K562 (cell line): ENCODE measurements at regions not wholly inside any gene's neighbourhood (a gene's known extent, or its start where the extent isn't known, plus 50 kb on each side); places are given as distances from the start of the nearest gene placed in this dataset.

Experiments used
- ASH1L ChIP-seq: fragments of 450-650 bp; IDR thresholded peaks from 2 replicates; pipeline ENCODE4 v1.6.1; 2018; ENCODE audit warnings: borderline replicate concordance, mild to moderate bottlenecking, low read depth; ENCODE audit not compliant: partially characterized antibody
- ATF7 ChIP-seq: fragments of 450-650 bp; IDR thresholded peaks from 2 replicates; pipeline ENCODE4 v1.7.1; 2014; ENCODE audit warnings: mild to moderate bottlenecking, moderate library complexity
- CC2D1A ChIP-seq: fragments of 450-650 bp; IDR thresholded peaks from 2 replicates; pipeline ENCODE4 v1.6.1; 2017; ENCODE audit warnings: mild to moderate bottlenecking
- E4F1 ChIP-seq: fragments of 250-450 bp; sonication (Bioruptor Pico); IDR thresholded peaks from 2 replicates; pipeline ENCODE4 v1.5.0; 2021; ENCODE audit warnings: mild to moderate bottlenecking, borderline replicate concordance
- ELF4 ChIP-seq: fragments of 450-650 bp; formaldehyde crosslinking; IDR thresholded peaks from 2 replicates; pipeline ENCODE4 v1.4.0; 2022; ENCODE audit warnings: missing genetic modification characterization
- ESRRA ChIP-seq: fragments of 450-650 bp; IDR thresholded peaks from 2 replicates; pipeline ENCODE4 v1.6.1; 2014; ENCODE audit warnings: low read depth, mild to moderate bottlenecking, moderate library complexity, borderline replicate concordance
- FUS ChIP-seq: fragments of 200-400 bp; formaldehyde crosslinking; optimal IDR thresholded peaks from 2 replicates; pipeline ENCODE3; 2017; ENCODE audit warnings: low read depth, low read length
- MAFK ChIP-seq: IDR thresholded peaks from 2 replicates; pipeline ENCODE4 v1.6.1; 2011; ENCODE audit warnings: low read length, improper control_type of control experiment
- MCM5 ChIP-seq: fragments of 450-650 bp; IDR thresholded peaks from 2 replicates; pipeline ENCODE4 v1.6.1; 2016; ENCODE audit warnings: low read depth
- NEUROD1 ChIP-seq: fragments of 150-350 bp; IDR thresholded peaks from 2 replicates; pipeline ENCODE4 v1.6.1; 2014; ENCODE audit warnings: borderline replicate concordance, low read length, low read depth; ENCODE audit not compliant: partially characterized antibody
- NFE2 ChIP-seq: IDR thresholded peaks from 2 replicates; pipeline ENCODE4 v1.6.1; 2014; ENCODE audit warnings: antibody characterized with exemption, low read depth
- NFXL1 ChIP-seq: fragments of 450-650 bp; formaldehyde crosslinking; IDR thresholded peaks from 2 replicates; pipeline ENCODE4 v1.4.0; 2021; ENCODE audit warnings: mild to moderate bottlenecking
- POLR2G ChIP-seq: fragments of 200-400 bp; formaldehyde crosslinking; IDR thresholded peaks from 2 replicates; pipeline ENCODE4 v1.6.1; 2017; ENCODE audit warnings: low read depth, mild to moderate bottlenecking, antibody characterized with exemption, low read length, moderate library complexity
- TAL1 ChIP-seq: fragments of 450-650 bp; IDR thresholded peaks from 2 replicates; pipeline ENCODE4 v1.6.1; 2016; ENCODE audit warnings: mild to moderate bottlenecking
- TBL1XR1 ChIP-seq, 2 experiments: IDR thresholded peaks; 2 replicates each; pipeline ENCODE4 v1.6.1; 2012; ENCODE audit warnings: improper control_type of control experiment in 2 of 2, low read length in 2 of 2, mild to moderate bottlenecking in 1 of 2
- ZBTB33 ChIP-seq: sonication (generic); formaldehyde crosslinking; IDR thresholded peaks from 2 replicates; pipeline ENCODE4 v1.8.1; 2023; ENCODE audit warnings: mild to moderate bottlenecking, missing genetic modification reagents
- ZFP36 ChIP-seq: fragments of 150-350 bp; IDR thresholded peaks from 2 replicates; pipeline ENCODE4 v1.6.1; 2018; ENCODE audit warnings: low read length, low read depth; ENCODE audit not compliant: partially characterized antibody
- ZNF140 ChIP-seq: fragments of 250-450 bp; sonication (Bioruptor Pico); IDR thresholded peaks from 2 replicates; pipeline ENCODE4 v1.8.0; 2021; ENCODE audit warnings: moderate library complexity, mild to moderate bottlenecking, inconsistent platforms
- ZNF41 ChIP-seq: fragments of 250-450 bp; sonication (Bioruptor Pico); conservative IDR thresholded peaks from 2 replicates; pipeline ENCODE4 v1.4.0; 2020; ENCODE audit warnings: mild to moderate bottlenecking
- ZNF589 ChIP-seq: fragments of 200-800 bp; sonication (Bioruptor generic); IDR thresholded peaks from 2 replicates; pipeline ENCODE4 v1.6.1; 2016; ENCODE audit warnings: low read depth, missing genetic modification characterization, missing compliant biosample characterization
- TF ChIP-seq, protein P1 (sequence below): fragments of 250-450 bp; sonication (Bioruptor Pico); IDR thresholded peaks from 2 replicates; pipeline ENCODE4 v1.4.0; 2020
- TF ChIP-seq, protein P2 (sequence below): fragments of 450-650 bp; formaldehyde crosslinking; IDR thresholded peaks from 2 replicates; pipeline ENCODE4 v1.4.0; 2022; ENCODE audit warnings: missing genetic modification characterization

- TF ChIP-seq FUS (no peak), CC2D1A (peak; percentile 90), NFE2 (no peak), ZNF41 (CRISPR knock-in tag) (no peak), ZFP36 (peak; percentile 100), ZNF589 (CRISPR knock-in tag) (peak; percentile 69; the same call in 1 of the 2 replicates), MCM5 (no peak), NEUROD1 (peak; percentile 74), TBL1XR1 (IDR thresholded peaks at IDR 0.05; ENCODE audit: low read length in 2 of 2) (no peak; a peak in 2 of 4 replicates), ESRRA (no peak; the same call in 1 of the 2 replicates), MAFK (peak; percentile 79), ZBTB33 (CRISPR knock-in tag) (peak; percentile 44; the same call in 1 of the 2 replicates), ZNF140 (CRISPR knock-in tag) (no peak), ATF7 (peak; percentile 100), ELF4 (CRISPR knock-in tag) (no peak), E4F1 (CRISPR knock-in tag) (no peak), POLR2G (peak; percentile 92), ASH1L (peak; percentile 21), NFXL1 (CRISPR knock-in tag) (no peak), TAL1 (no peak)
- TF ChIP-seq, protein P1, sequence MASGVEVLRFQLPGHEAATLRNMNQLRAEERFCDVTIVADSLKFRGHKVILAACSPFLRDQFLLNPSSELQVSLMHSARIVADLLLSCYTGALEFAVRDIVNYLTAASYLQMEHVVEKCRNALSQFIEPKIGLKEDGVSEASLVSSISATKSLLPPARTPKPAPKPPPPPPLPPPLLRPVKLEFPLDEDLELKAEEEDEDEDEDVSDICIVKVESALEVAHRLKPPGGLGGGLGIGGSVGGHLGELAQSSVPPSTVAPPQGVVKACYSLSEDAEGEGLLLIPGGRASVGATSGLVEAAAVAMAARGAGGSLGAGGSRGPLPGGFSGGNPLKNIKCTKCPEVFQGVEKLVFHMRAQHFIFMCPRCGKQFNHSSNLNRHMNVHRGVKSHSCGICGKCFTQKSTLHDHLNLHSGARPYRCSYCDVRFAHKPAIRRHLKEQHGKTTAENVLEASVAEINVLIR (CRISPR knock-in tag), result peak; percentile 87
- TF ChIP-seq, protein P2, sequence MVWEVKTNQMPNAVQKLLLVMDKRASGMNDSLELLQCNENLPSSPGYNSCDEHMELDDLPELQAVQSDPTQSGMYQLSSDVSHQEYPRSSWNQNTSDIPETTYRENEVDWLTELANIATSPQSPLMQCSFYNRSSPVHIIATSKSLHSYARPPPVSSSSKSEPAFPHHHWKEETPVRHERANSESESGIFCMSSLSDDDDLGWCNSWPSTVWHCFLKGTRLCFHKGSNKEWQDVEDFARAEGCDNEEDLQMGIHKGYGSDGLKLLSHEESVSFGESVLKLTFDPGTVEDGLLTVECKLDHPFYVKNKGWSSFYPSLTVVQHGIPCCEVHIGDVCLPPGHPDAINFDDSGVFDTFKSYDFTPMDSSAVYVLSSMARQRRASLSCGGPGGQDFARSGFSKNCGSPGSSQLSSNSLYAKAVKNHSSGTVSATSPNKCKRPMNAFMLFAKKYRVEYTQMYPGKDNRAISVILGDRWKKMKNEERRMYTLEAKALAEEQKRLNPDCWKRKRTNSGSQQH (CRISPR knock-in tag), result no peak
These were observed 49.7 kb upstream of the ATF3 start (continued) for GRCh38 chr1:212558693-212559480.
